DMS153 treated with DMSO at 0.1 percent for 48 hours (cell line): ENCODE measurements at regions not wholly inside any gene's neighbourhood (a gene's known extent, or its start where the extent isn't known, plus 50 kb on each side); places are given as distances from the start of the nearest gene placed in this dataset.

ENCODE experiments used
- DNase-seq: peaks from one replicate; lab custom pipeline; 2025; ENCODE audit not compliant: unreplicated experiment; lab: John Stamatoyannopoulos, UW

DNA sequence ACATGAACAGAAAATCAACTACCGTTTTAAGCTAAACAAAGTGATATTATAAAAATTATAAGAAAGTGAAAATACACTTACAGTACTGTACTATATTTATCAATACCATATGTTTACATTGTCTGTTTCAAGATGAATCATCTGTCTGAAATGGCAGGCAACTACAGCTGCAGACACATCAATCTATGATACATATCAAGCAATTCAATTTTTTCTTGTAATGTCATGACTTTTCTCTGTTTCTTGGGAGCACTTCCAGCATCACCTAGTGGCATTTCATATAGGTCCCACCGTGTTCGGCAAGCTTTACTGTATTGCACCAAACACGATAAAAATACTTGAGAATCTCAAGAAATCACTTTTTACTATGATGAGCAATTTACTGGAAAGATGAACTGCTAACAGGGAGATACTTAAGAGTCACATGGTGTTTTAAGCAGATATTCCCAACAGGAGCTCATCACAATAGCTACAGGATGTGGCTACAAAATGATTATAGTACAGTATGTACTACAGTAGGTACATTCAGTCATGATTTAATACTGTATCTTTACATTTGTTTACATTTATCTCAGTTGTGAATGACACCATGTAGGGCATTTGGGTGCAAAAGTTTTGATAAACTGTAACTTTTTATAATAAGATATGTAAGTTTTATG lies 207.4 kb downstream of the ADAM29 start:
- DNase-seq = no peak

- no peak for DNase-seq
Measured at GRCh38 chr4:175127314-175127713, 209.2 kb downstream of the ADAM29 start.

- DNase-seq = no peak
Measured at GRCh38 chr4:175129797-175130196, 211.6 kb downstream of the ADAM29 start.

DNA sequence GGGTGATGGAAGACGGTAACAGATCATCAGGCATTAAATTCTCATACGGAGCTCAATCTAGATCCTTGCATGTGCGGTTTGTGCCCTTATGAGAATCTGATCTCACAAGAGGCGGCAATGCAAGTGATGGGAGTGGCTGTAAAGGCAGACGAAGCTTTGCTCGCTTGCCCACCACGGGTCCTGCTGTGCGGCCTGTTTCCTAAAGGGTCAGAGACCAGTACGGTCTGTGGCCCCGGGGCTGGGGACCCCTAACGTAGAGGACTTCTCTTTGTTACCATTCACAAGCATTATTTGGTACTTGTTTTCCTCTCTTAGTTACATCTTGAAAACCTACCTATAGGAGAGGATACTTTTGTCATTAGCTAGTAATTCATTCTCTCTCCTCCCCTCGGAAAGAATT lies 221.0 kb downstream of the ADAM29 start:
- no peak for DNase-seq

DNA sequence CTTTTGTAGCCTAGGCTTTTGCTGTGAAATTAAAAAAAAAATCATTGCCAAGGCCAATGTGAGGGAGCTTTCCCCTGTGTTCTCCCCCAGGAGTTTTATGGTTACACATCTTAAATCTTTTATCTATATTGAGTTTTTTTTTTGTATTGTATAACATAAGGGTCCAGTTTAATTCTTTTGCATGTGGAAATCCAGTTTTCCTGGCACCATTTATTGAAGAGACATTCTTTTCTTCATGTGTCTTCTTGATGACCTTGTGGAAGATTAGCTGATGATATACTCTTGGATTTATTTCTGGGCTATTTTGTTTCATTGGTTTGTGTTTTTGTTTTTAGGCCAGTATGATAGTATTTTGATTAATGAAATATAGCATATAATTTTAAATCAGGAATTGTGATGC lies 225.0 kb downstream of the ADAM29 start:
- DNase-seq = no peak

GRCh38 chr4:175146799-175147198 lies 228.6 kb downstream of the ADAM29 start:
- no peak for DNase-seq

- no peak for DNase-seq
Measured at GRCh38 chr4:175147233-175147632, 229.1 kb downstream of the ADAM29 start.

- no peak for DNase-seq
Measured at GRCh38 chr4:175166020-175166419, 247.9 kb downstream of the ADAM29 start.

- no peak for DNase-seq
Measured at GRCh38 chr4:175176710-175177109, 258.6 kb downstream of the ADAM29 start.

- DNase-seq = no peak
Measured at GRCh38 chr4:175190654-175191053, 272.5 kb downstream of the ADAM29 start.

GRCh38 chr4:175198056-175198455 lies 279.9 kb downstream of the ADAM29 start:
- no peak for DNase-seq

GRCh38 chr4:175215208-175215607 lies 297.1 kb downstream of the ADAM29 start:
- DNase-seq = no peak

GRCh38 chr4:175215657-175216056 lies 297.5 kb downstream of the ADAM29 start:
- no peak for DNase-seq

DNA sequence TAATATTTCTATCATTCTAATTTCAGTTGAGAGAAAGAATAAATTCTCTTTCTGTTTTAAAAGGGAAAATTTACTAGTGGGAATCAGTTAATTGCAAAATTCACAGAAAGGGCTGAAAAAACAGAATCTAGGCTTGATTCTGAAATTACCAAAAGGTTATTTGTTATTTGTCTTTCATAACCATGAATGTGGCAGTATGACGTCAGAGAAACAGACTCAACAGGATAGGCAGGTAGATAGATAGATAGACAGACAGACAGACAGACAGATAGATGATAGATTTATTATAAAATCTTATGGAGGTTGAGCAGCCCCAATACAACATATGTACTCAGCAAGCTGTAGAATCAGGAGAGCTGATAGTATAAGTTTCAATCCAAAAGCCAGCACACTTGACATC lies 311.0 kb downstream of the ADAM29 start:
- DNase-seq = no peak

GRCh38 chr4:175234162-175234561 lies 316.0 kb downstream of the ADAM29 start:
- no peak for DNase-seq

DNA sequence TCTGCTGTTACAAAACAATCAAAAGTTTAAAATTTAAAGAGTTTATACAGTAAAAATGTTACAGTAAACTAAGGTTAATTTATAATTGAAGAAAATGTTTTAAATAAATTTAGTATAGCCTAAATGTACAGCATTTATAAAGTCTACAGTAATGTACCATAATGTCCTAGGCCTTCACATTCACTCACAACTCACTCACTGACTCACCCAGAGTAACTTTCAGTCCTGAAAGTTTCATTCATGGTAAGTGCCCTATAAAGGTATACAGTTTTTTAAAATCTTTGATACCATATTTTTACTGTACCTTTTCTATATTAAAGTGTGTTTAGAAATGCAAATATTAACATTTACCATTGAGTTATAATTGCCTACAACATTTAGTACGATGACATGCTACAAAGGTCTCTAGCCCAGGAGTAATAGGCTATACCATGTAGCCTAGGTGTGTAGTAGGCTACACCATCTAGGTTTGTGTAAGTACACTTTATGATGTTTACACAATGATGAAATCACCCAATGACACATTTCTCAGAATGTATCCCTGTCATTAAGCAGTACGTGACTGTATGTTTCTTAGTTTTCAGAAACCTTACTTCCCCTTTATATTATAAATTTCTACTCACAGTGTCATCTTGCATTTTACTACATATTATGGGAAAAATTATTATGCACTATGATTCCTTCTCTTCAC lies 320.8 kb downstream of the ADAM29 start:
- DNase-seq = no peak

DNA sequence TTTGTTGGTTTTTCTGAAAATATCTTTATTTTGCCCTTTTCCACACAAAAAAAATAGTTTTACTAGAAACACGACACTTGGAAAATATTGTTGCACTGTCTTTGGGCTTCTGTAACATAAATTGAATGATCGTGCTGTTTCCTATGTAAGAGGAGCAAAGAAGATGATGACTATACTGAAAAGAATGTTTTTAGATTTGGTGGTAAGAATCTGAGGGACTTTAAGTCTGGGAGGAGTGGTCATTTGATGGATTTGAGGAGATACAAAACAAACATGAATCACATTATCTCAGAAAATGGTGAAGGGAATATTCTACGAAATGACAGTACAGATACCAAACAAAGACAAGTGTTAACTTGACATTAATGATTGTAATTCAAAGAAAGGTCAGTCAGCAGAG lies 328.8 kb downstream of the ADAM29 start:
- DNase-seq = no peak

GRCh38 chr4:175252642-175253041 lies 334.5 kb downstream of the ADAM29 start:
- no peak for DNase-seq

GRCh38 chr4:175253184-175253902 lies 335.2 kb downstream of the ADAM29 start:
- no peak for DNase-seq

DNA sequence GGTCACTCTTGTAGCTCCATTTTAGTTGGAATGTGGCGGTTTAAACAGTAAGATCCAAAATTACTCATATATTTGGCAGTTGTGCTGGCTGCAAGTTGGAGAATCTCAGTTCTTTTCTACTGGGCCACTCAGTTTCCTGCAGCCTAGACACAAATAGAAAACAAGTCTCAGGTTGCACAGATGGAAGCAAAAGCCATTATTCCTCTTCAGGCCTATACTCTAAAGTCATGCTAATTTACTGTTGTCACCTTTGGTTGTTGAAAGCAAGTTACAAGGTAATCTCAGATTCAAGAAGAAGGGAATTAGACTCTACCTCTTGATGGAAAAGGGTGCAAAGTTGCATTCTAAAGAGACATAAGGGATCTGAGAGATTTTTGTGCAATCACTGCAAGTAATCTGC lies 345.4 kb downstream of the ADAM29 start:
- no peak for DNase-seq

DNA sequence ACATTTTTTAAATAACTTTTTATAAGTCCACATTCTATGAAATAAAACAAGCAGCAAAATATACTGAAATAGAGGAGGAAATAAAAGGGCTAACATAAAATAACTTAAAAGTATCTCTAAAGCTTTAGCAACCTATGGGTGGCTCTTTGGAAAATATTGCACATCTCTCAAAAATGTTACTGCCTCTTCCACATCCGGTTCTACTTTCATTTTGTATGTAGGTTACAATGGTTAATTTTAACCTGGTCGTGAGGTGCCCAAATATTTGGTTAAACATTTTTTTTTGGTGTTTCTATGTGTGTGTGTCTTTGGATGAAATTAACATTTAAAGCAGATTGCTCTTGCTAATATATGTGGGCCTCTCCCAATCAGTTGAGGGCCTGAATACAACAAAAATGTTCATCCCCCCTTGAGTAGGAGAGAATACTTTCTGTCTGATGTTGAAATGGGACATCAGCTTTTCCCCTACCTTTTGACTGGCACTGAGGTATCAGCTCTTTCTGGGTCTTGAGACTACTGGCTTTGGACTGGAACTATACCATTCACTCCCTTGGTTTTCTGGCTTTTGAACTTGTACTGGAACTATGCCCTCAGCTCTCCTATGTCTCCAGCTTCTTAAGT lies 353.0 kb downstream of the ADAM29 start:
- no peak for DNase-seq
